DND-41 (cell line): ENCODE measurements at regions not wholly inside any gene's neighbourhood (a gene's known extent, or its start where the extent isn't known, plus 50 kb on each side); places are given as distances from the start of the nearest gene placed in this dataset.

ENCODE experiments used
- ATAC-seq: fragments of 200-7000 bp; cut with Tn5 transposase; 3 replicates; pipeline ENCODE4 v1.9.1; 2021; ENCODE audit warnings: low read depth; ENCODE audit not compliant: insufficient read depth
- DNase-seq: peaks from one replicate; pipeline ENCODE4 v3.0.0-alpha.2; 2020
- H2AFZ ChIP-seq: 2 replicates; pipeline ENCODE4 v1.6.0; 2012; ENCODE audit warnings: low read depth, low read length
- H3K27ac ChIP-seq: 2 replicates; pipeline ENCODE4 v1.5.1; 2012; ENCODE audit warnings: low read length, inconsistent platforms
- H3K27me3 ChIP-seq: fragments of 200-600 bp; sonication (generic); 2 replicates; pipeline ENCODE4 v1.6.0; 2012; ENCODE audit warnings: low read length, mild to moderate bottlenecking, inconsistent platforms; ENCODE audit not compliant: insufficient read depth, poor library complexity
- H3K36me3 ChIP-seq: 2 replicates; pipeline ENCODE4 v1.5.1; 2012; ENCODE audit warnings: low read length, inconsistent platforms; ENCODE audit not compliant: insufficient read depth
- H3K4me1 ChIP-seq: 2 replicates; pipeline ENCODE4 v1.5.1; 2012; ENCODE audit warnings: mild to moderate bottlenecking, low read length; ENCODE audit not compliant: insufficient read depth
- H3K4me2 ChIP-seq: 2 replicates; pipeline ENCODE4 v1.6.0; 2012; ENCODE audit warnings: mild to moderate bottlenecking, moderate library complexity, low read length, inconsistent platforms; ENCODE audit not compliant: insufficient read depth
- H3K4me3 ChIP-seq, 2 experiments: fragments of 200-600 bp in 1 of 2; shearing (Covaris generic) in 1 of 2; 2 replicates each; pipeline ENCODE4 v1.5.1; 2012 to 2016; ENCODE audit warnings: inconsistent platforms in 2 of 2, low read length in 2 of 2, mild to moderate bottlenecking in 2 of 2, low read depth in 1 of 2, moderate library complexity in 1 of 2
- H3K79me2 ChIP-seq: 2 replicates; pipeline ENCODE4 v1.6.0; 2012; ENCODE audit warnings: low read length, inconsistent platforms; ENCODE audit not compliant: insufficient read depth
- H3K9ac ChIP-seq: 2 replicates; pipeline ENCODE4 v1.6.0; 2012; ENCODE audit warnings: low read depth, mild to moderate bottlenecking, inconsistent platforms, low read length, moderate library complexity
- H3K9me3 ChIP-seq: 2 replicates; pipeline ENCODE4 v1.5.1; 2012; ENCODE audit warnings: low read length, moderate library complexity, mild to moderate bottlenecking, inconsistent platforms; ENCODE audit not compliant: insufficient read depth, severe bottlenecking
- H4K20me1 ChIP-seq: 2 replicates; pipeline ENCODE4 v1.6.0; 2012; ENCODE audit warnings: low read length; ENCODE audit not compliant: insufficient read depth
- CTCF ChIP-seq: IDR thresholded peaks from 2 replicates; pipeline ENCODE4 v1.5.1; 2012; ENCODE audit warnings: borderline replicate concordance, low read length, moderate library complexity, mild to moderate bottlenecking; ENCODE audit not compliant: poor library complexity, severe bottlenecking; ENCODE audit errors: extremely low read depth
- EZH2 ChIP-seq: IDR thresholded peaks from 3 replicates; pipeline ENCODE4 v1.6.1; 2012; ENCODE audit warnings: borderline replicate concordance, low read depth, mild to moderate bottlenecking, moderate library complexity, low read length, inconsistent platforms; ENCODE audit not compliant: severe bottlenecking

GRCh38 chr9:87122947-87123685 is 175.8 kb upstream of the GAS1 start:
- no peak for ATAC-seq
- Histone ChIP-seq H3K27ac (no peak overlapping the region), H3K4me1 (no peaks in the 10 kb centered on the region), H3K9ac (no peak overlapping the region), H3K4me3 (no peak overlapping the region), H3K4me2 (no peak overlapping the region), H2AFZ (no peak overlapping the region), H3K79me2 (no peaks in the 10 kb centered on the region), H3K9me3 (no peaks in the 10 kb centered on the region), H3K27me3 (no peaks in the 10 kb centered on the region), H4K20me1 (no peaks in the 10 kb centered on the region), H3K36me3 (no peaks in the 10 kb centered on the region)
- TF ChIP-seq CTCF (no peak), EZH2 (no peak)
- no peak for DNase-seq

GRCh38 chr9:87123830-87124229 is 176.5 kb upstream of the GAS1 start:
- Histone ChIP-seq H3K27ac (no peak overlapping the region), H3K9me3 (no peaks in the 10 kb centered on the region), H3K4me2 (no peak overlapping the region), H2AFZ (no peak overlapping the region), H3K4me3 (no peak overlapping the region), H3K79me2 (no peaks in the 10 kb centered on the region), H4K20me1 (no peaks in the 10 kb centered on the region), H3K36me3 (no peaks in the 10 kb centered on the region), H3K27me3 (no peaks in the 10 kb centered on the region), H3K9ac (no peak overlapping the region), H3K4me1 (no peaks in the 10 kb centered on the region)
- ATAC-seq (no peak), DNase-seq (no peak)
- TF ChIP-seq EZH2 (no peak), CTCF (no peak)

GRCh38 chr9:87125819-87126218 is 178.5 kb upstream of the GAS1 start:
- no peak overlapping the region for H3K4me2 ChIP-seq
- no peak overlapping the region for H2AFZ ChIP-seq
- TF ChIP-seq CTCF (no peak), EZH2 (no peak)
- no peaks in the 10 kb centered on the region for H3K79me2 ChIP-seq
- H4K20me1 ChIP-seq: no peaks in the 10 kb centered on the region
- no peaks in the 10 kb centered on the region for H3K9me3 ChIP-seq
- no peak overlapping the region for H3K4me3 ChIP-seq
- H3K4me1 ChIP-seq: no peaks in the 10 kb centered on the region
- H3K36me3 ChIP-seq: no peaks in the 10 kb centered on the region
- no peak for ATAC-seq
- H3K27me3 ChIP-seq: no peaks in the 10 kb centered on the region
- no peak for DNase-seq
- no peak overlapping the region for H3K9ac ChIP-seq
- H3K27ac ChIP-seq: no peak overlapping the region

- no peak for DNase-seq
- H3K4me2 ChIP-seq: no peak overlapping the region
These were observed 180.2 kb upstream of the GAS1 start for GRCh38 chr9:87127543-87127942.

More at GRCh38 chr9:87127543-87127942, 180.2 kb upstream of the GAS1 start:
- Histone ChIP-seq H3K27me3 (no peaks in the 10 kb centered on the region), H3K4me3 (no peak overlapping the region), H3K9ac (no peak overlapping the region), H3K79me2 (no peaks in the 10 kb centered on the region), H3K27ac (no peak overlapping the region), H3K36me3 (no peaks in the 10 kb centered on the region), H2AFZ (no peak overlapping the region), H4K20me1 (no peaks in the 10 kb centered on the region), H3K9me3 (no peaks in the 10 kb centered on the region), H3K4me1 (no peaks in the 10 kb centered on the region)
- no peak for ATAC-seq
- TF ChIP-seq EZH2 (no peak), CTCF (no peak)
